ENCODE measurements at regions not wholly inside any gene's neighbourhood (a gene's known extent, or its start where the extent isn't known, plus 50 kb on each side); places are given as distances from the start of the nearest gene placed in this dataset.
A peak's percentile ranks its signal among the peaks of the same experiment; 100 is the strongest.

DNA sequence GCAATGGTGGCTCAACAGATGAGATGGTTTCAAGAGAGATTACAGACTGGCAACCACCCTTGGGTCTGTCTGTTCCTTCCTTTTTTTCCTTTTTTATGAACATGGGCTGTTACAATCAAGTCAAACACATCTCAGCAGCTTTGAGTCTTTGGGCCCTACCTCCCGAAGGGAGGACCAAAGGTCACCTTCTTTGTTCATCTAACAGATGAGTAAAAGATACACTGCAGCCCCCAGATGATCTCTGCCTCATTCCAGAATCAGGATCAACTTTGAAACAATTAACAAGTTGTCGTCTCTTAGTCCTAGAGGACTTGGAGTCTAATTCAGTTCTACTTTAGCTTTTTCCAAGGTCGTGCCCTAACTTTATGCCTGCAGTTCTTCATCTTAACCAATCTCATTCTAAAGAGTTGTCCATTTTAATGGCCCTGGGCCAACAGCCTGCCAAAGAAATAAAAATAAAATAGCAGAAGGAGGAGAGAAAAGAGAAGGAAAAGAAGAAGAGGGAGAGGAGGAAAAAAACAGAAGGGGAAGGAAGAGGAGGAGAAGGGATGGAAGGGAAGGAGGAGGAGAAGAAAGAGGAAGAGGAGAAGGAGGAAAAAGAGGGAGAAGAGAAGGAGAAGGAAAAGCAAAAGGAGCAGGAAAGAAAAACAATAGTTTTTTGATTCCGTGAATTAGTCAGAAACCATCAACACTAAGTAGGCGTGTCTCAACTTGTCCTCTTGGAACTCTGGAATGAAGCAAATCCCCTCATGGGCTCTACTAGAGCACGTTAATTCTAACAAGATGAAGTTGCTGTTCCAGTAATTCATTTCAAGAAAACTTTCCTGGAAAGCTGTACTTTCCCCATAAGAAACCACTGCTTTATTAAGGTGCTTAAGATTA, 281.2 kb downstream of the FOXO1 start:
- DNase-seq (ENCODE audit: low read depth in 2 of 2): no peak

GRCh38 chr13:40385858-40386180, 280.6 kb downstream of the FOXO1 start:
- DNase-seq (ENCODE audit: low read depth in 2 of 2): no peak

DNA sequence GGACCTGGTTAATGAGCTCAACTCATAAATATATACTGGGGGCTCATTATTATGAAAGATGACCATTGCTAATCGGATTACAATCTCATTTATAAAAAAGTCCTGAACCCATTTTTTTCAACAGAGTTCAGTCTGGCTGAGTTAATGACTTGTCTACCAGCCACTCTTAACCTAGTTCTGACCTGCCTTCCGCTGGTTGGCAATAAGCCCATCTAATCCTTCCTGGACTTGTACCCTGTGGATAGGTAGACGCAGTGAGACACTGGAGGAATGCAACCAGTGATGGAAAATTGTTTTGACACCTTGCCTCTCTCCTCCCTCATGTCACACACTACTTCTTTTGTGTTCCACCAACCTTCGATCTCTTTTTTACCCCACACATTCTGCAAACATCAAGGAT, 279.9 kb downstream of the FOXO1 start:
- no peak for DNase-seq (ENCODE audit: low read depth in 2 of 2)

DNA sequence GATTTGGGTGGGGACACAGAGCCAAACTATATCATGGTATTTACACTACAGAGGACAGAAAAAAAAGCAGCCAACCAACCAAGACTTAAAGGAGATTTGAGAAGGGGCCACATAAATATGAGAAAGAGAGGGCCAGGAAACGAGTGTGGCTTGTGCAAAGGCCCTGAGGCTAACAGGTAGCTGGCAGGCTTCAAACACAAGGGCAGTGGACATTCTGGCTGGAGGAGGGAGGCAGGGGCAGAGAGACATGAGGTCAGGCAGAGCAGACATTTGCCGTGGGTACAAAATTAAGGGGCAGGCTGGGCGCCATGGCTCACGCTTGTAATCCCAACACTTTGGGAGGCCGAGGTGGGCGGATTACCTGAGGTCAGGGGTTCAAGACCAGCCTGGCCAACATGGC, 278.7 kb downstream of the FOXO1 start:
- no peak for DNase-seq (ENCODE audit: low read depth in 2 of 2)

DNA sequence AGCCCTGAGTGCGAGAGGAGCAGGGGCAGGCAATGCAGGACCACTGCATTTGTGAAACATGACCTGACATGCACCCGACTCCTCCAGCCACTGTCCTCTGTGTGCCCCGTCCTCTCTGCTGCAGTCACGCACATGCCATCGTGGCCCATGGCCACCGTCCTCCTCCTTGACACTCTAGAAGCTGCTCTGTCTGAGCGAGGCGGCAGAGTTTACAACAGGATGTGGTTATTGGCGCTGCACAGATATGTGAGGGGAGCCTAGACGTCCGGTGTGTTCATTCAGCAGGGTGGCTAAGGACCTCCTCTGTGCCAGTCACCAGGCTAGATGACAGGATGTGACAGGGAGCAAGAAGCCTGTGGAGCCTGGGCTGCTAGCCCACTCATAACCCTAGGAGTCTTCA, 277.8 kb downstream of the FOXO1 start:
- peak; percentile 69 to 81 for DNase-seq (ENCODE audit: low read depth in 2 of 2)

DNA sequence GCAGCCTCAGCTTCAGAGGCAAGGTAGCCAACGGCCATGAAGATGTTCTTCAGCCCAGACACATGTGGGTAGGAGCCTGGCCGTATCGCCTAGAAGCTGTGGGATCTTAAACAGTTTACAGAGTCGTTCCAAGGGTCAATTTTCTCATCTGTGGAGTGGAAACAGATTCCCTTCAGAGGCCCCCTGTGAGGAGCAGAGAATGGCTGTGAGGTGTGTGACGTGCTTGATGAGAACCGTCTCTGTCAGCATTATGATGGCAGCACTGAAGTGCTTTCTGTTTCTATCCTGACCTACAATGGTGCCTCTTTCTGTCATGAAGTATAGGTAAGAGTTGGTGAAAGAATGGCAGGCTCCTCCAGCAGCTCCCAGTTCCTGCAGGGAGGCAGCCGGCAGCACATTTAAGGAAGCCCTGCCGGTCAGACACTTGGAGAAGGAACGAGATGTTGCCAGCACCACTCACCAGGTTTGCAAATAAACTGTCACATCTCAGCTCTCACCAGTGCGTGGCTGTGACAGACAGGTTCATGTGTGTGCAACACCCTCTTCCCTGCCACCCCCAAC, 277.3 kb downstream of the FOXO1 start:
- peak; percentile 22 to 31 for DNase-seq (ENCODE audit: low read depth in 2 of 2)

DNA sequence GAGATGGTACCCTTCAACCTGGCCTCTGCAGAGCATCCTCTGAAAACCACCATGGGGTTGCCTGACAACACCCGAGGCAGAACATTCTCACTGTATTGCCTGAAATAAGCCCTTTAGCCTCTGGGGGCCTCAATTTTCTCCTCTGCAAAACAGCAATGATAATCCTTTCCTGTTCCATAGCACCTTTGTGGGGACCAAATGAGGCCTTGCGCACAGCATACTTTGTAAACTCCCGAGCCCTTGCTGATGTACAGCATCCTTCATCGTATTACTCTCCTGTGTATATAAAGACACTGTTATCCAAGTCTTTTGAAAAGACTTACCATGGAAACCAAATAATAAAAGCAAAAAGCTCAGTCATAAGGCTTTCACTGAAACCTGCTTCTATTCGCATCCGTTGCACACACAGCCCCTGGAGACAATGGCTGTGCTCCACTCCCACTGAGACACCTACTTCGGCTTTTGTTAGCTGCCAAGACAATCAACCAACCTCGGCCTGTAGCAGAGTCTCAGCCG, 276.0 kb downstream of the FOXO1 start:
- DNase-seq (ENCODE audit: low read depth in 2 of 2): no peak

GRCh38 chr13:40391788-40392187, 274.7 kb downstream of the FOXO1 start:
- no peak for DNase-seq (ENCODE audit: low read depth in 2 of 2)

DNA sequence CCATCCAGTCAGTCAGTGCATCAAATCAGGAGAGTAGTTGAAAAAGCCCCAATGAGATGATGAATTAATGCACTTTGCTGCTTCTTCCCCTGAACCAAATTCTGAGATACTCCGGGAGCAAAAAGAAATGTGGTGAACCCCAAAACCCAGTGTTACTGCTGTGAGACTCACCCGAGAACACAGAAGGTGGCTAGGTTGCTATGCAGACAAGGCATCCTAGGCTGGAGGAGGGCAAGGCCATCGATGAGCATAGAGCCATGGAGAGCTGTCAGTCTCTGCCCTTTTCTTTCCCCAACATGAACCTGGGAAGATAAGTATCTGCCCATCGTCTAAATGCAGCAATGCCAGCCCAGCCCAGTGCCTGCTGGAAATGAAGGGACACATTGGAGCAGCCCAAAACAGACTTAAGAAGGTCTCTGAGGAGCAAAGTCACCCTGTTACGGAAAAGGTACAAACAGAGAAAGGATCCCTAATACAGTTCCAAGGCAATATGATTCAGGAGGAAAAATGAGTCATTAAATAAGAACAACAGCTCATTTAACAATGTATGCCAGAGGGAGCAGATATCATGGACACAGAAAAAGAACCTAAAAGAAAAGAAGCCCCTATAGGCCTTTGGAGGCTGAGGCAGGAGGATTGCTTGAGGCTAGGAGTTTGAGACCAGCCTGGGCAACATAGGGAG, 272.0 kb downstream of the FOXO1 start:
- no peak for DNase-seq (ENCODE audit: low read depth in 2 of 2)

DNA sequence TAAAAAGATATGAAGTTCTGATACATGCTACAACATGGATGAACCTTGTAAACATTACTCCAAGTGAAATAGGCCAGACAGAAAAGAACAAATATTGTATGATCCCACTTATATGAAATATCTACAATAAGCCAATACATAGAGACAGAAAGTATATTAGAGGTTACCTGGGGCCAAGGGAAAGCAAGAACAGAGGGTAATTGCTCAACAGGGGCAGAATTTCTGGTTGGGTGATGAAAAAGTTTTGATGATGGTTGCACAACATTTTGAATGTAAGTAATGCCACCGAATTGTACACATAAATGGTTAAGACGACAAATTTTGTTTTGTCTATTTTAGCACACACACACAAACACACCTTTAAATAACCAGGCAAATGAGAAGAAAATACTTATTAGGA, 268.4 kb downstream of the FOXO1 start:
- DNase-seq (ENCODE audit: low read depth in 2 of 2): no peak

DNA sequence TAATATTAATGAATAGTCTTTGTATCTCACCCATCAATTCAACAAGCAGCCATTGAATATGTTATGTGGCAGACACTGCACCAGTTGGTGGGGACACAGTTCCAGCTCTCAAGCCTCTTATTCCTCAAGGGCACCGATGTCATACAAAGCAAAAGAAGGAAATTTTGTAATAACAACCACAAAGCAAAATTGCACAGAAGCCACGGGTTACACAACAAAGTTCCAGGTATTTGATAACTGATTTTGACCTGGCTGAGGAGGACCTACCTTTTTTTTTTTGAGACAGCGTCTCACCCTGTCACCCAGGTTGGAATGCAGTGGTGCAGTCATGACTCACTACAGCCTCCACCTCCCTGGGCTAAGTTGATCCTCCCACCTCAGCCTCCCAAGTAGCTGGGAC, 266.7 kb downstream of the FOXO1 start:
- DNase-seq (ENCODE audit: low read depth in 2 of 2): no peak

DNA sequence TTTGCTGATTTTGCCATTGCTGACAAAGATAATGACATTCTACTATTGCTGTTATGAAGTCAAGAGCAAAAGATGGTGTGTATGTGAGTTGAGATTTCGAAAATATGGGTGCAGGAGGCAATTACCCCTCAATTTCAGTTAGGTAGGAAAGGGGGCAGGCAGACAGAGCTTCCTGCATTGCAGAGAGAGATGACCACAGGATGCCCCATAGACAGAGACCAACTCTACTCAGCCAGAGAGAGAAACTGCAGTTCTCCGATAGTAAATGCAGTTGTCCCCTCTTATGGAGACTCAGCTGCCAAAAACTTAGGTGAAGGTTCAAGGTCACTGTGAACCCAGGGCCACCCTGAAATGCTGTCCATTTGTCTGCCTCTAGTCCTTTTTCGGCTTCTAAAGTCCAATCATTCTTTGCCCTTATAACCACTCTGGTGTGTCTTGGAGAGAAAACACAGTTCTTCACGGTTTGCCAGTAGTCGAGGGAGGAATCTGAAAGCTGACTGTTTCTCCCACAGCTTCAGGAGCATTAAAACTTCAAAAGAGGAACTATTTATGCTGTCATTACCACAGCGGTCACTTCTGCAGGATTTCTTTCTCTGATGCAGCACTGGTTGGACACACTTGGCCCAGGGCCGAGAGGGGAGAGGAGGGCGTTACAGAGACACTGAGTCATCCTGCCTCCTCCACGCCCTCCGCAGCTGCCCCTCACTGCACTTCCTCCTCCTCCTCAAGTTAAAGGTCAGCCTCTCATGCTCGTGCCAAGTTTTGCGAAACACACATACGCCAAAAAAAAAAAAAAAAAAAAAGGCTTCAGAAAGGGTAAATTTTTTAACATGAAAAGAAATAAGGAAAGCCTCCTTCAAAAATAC, 264.3 kb downstream of the FOXO1 start:
- no peak for DNase-seq (ENCODE audit: low read depth in 2 of 2)

- no peak for DNase-seq (ENCODE audit: low read depth in 2 of 2)
These were observed 263.5 kb downstream of the FOXO1 start for GRCh38 chr13:40402931-40403431.

GRCh38 chr13:40403509-40404241, 262.8 kb downstream of the FOXO1 start:
- no peak for DNase-seq (ENCODE audit: low read depth in 2 of 2)

- no peak for DNase-seq (ENCODE audit: low read depth in 2 of 2)
These were observed 262.0 kb downstream of the FOXO1 start for GRCh38 chr13:40404407-40404806.

- no peak for DNase-seq (ENCODE audit: low read depth in 2 of 2)
These were observed 261.3 kb downstream of the FOXO1 start for GRCh38 chr13:40404967-40405716.

- no peak for DNase-seq (ENCODE audit: low read depth in 2 of 2)
These were observed 259.9 kb downstream of the FOXO1 start for GRCh38 chr13:40406405-40407120.

- no peak for DNase-seq (ENCODE audit: low read depth in 2 of 2)
These were observed 258.9 kb downstream of the FOXO1 start for GRCh38 chr13:40407567-40407966.

- no peak for DNase-seq (ENCODE audit: low read depth in 2 of 2)
These were observed 257.8 kb downstream of the FOXO1 start for GRCh38 chr13:40408602-40409001.

- DNase-seq (ENCODE audit: low read depth in 2 of 2): no peak
These were observed 257.2 kb downstream of the FOXO1 start for GRCh38 chr13:40409278-40409677.
